ENCODE measurements at regions not wholly inside any gene's neighbourhood (a gene's known extent, or its start where the extent isn't known, plus 50 kb on each side); places are given as distances from the start of the nearest gene placed in this dataset.

DNA sequence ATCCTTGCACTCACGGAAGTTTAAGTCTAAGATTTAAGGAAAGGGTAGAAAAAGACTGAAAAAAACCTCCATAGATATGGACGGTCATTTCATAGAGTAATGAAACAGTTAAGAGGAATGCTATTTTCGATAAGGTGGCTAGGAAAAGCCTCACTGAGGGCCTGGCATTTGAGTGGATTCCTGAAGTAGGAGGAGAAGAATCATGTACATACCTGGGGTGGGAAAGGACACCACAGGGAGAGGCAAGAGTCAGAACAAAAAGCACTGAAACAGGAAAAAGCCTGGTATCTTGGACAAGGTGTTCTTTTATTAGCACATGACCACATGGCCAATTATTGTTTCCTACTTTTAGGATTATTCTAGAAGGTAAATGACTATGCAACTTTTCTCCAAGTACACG, 547.2 kb upstream of the DIPK2B start:
- Mint-ChIP-seq H3K9me3 (no peaks in the 10 kb centered on the region), H3K4me1 (peaks cover 2% of the 10 kb centered on the region), H3K27me3 (ENCODE audit: insufficient read depth, low read depth) (no peaks in the 10 kb centered on the region), H3K4me3 (no peak overlapping the region), H3K27ac (no peak overlapping the region), H3K36me3 (peaks cover 4% of the 10 kb centered on the region)
- Histone ChIP-seq H3K27me3 (no peaks in the 10 kb centered on the region), H3F3A (ENCODE audit: low read depth) (no peaks in the 10 kb centered on the region), H3K27ac (no peak overlapping the region), H2AFZ (replicated peaks) (no peak overlapping the region), H3K4me2 (no peak overlapping the region), H3K4me1 (no peaks in the 10 kb centered on the region), H3K4me3 (no peak overlapping the region), H3K9me3 (ENCODE audit: low read depth) (peaks cover 8% of the 10 kb centered on the region), H3K9ac (no peak overlapping the region), H3K36me3 (no peaks in the 10 kb centered on the region), H3K79me2 (ENCODE audit: low read depth) (peaks cover 20% of the 10 kb centered on the region), H4K20me1 (ENCODE audit: low read depth) (no peaks in the 10 kb centered on the region)
- no peak for DNase-seq (ENCODE audit: low spot score)
- TF ChIP-seq EZH2phosphoT487 (IDR thresholded peaks at IDR 0.05) (no peak), EZH2 (IDR thresholded peaks at IDR 0.05) (no peak)
- TF ChIP-seq, protein P1, sequence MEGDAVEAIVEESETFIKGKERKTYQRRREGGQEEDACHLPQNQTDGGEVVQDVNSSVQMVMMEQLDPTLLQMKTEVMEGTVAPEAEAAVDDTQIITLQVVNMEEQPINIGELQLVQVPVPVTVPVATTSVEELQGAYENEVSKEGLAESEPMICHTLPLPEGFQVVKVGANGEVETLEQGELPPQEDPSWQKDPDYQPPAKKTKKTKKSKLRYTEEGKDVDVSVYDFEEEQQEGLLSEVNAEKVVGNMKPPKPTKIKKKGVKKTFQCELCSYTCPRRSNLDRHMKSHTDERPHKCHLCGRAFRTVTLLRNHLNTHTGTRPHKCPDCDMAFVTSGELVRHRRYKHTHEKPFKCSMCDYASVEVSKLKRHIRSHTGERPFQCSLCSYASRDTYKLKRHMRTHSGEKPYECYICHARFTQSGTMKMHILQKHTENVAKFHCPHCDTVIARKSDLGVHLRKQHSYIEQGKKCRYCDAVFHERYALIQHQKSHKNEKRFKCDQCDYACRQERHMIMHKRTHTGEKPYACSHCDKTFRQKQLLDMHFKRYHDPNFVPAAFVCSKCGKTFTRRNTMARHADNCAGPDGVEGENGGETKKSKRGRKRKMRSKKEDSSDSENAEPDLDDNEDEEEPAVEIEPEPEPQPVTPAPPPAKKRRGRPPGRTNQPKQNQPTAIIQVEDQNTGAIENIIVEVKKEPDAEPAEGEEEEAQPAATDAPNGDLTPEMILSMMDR (IDR thresholded peaks at IDR 0.05), result no peak

- no peaks in the 10 kb centered on the region for H3K9me3 Mint-ChIP-seq
Observed at GRCh38 chrX:45745479-45745878, 544.8 kb upstream of the DIPK2B start.

DNA sequence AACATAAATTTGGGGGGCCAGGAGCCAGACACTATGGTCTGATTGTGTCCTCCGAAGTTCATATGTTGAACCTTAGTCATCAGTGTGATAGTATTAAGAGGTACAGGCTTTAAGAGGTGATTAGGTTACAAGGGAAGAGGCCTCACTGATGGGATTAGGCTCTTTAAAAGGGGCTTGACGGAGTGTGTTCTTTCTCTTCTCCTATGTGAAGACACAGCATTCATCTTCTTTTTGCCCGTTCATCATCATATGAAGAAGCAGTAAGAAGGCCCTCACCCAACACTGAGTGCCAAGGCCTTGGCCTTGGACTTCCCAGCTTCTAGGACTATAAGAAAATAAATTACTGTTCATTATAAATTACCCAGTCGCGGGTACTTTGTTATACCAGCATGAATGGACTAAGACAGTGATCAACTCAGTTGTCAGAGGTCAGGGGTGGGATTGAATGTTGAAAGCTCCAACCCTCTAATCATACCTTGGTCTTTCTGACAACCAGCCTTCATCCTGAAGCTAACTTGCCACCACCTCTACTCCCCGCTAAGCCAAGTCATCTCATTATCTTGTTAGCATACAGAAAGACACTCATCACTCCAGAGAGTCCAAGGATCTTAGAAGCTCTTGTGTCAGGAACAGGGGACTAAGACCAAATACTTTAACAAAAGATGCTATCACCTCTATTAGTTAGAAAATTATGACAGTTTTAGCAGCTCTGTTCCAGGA, 543.4 kb upstream of the DIPK2B start:
- Histone ChIP-seq H3K9ac (no peak overlapping the region), H3K36me3 (no peaks in the 10 kb centered on the region), H2AFZ (replicated peaks) (no peak overlapping the region), H3K27me3 (no peaks in the 10 kb centered on the region), H3K4me1 (no peaks in the 10 kb centered on the region), H3F3A (ENCODE audit: low read depth) (no peaks in the 10 kb centered on the region), H3K9me3 (ENCODE audit: low read depth) (peaks cover 8% of the 10 kb centered on the region), H3K4me2 (no peak overlapping the region), H3K4me3 (no peak overlapping the region), H3K27ac (no peak overlapping the region), H4K20me1 (ENCODE audit: low read depth) (no peaks in the 10 kb centered on the region), H3K79me2 (ENCODE audit: low read depth) (no peaks in the 10 kb centered on the region)
- H3K9me3 Mint-ChIP-seq, result no peaks in the 10 kb centered on the region
- peaks cover 4% of the 10 kb centered on the region for H3K36me3 Mint-ChIP-seq
- no peak for DNase-seq (ENCODE audit: low spot score)
- no peak overlapping the region for H3K27ac Mint-ChIP-seq
- TF ChIP-seq, protein P1 (IDR thresholded peaks at IDR 0.05), result no peak
- TF ChIP-seq EZH2phosphoT487 (IDR thresholded peaks at IDR 0.05) (no peak), EZH2 (IDR thresholded peaks at IDR 0.05) (no peak)
- no peak overlapping the region for H3K4me3 Mint-ChIP-seq
- H3K27me3 Mint-ChIP-seq (ENCODE audit: insufficient read depth, low read depth), result no peaks in the 10 kb centered on the region
- no peaks in the 10 kb centered on the region for H3K4me1 Mint-ChIP-seq

More at GRCh38 chrX:45745479-45745878, 544.8 kb upstream of the DIPK2B start:
- Histone ChIP-seq H3K4me3 (no peak overlapping the region), H3K4me1 (no peaks in the 10 kb centered on the region), H3K27ac (no peak overlapping the region), H3K9me3 (ENCODE audit: low read depth) (peaks cover 8% of the 10 kb centered on the region), H3K36me3 (no peaks in the 10 kb centered on the region), H3K9ac (no peak overlapping the region), H4K20me1 (ENCODE audit: low read depth) (no peaks in the 10 kb centered on the region), H3K4me2 (no peak overlapping the region), H2AFZ (replicated peaks) (no peak overlapping the region), H3K79me2 (ENCODE audit: low read depth) (peaks cover 6% of the 10 kb centered on the region), H3K27me3 (no peaks in the 10 kb centered on the region), H3F3A (ENCODE audit: low read depth) (no peaks in the 10 kb centered on the region)
- Mint-ChIP-seq H3K36me3 (peaks cover 4% of the 10 kb centered on the region), H3K27me3 (ENCODE audit: insufficient read depth, low read depth) (no peaks in the 10 kb centered on the region), H3K4me3 (no peak overlapping the region), H3K27ac (no peak overlapping the region), H3K4me1 (peaks cover 2% of the 10 kb centered on the region)
- TF ChIP-seq EZH2 (IDR thresholded peaks at IDR 0.05), result no peak
- no peak for TF ChIP-seq EZH2phosphoT487 (IDR thresholded peaks at IDR 0.05)
- TF ChIP-seq, protein P1 (IDR thresholded peaks at IDR 0.05), result no peak
- no peak for DNase-seq (ENCODE audit: low spot score)

All from neural progenitor cell (in vitro differentiated cells).